Coronary artery (tissue), 2 donors: ENCODE measurements at regions not wholly inside any gene's neighbourhood (a gene's known extent, or its start where the extent isn't known, plus 50 kb on each side); places are given as distances from the start of the nearest gene placed in this dataset.

Source experiments
- DNase-seq: peaks from one replicate; pipeline ENCODE4 v3.0.0-alpha.2; 2017; ENCODE audit warnings: low spot score
- H3K27ac ChIP-seq, 2 donors: fragments of 200-600 bp; sonication (generic); one replicate each; pipeline ENCODE4 v1.5.1; 2016 to 2019
- H3K4me3 ChIP-seq: fragments of 200-600 bp; sonication (generic); 2 replicates; pipeline ENCODE4 v1.5.1; 2016; ENCODE audit warnings: mild to moderate bottlenecking, moderate library complexity
- CTCF ChIP-seq: fragments of 200-600 bp; sonication (generic); IDR thresholded peaks from one replicate; pipeline ENCODE4 v1.5.1; 2019; ENCODE audit warnings: antibody characterized with exemption

DNA sequence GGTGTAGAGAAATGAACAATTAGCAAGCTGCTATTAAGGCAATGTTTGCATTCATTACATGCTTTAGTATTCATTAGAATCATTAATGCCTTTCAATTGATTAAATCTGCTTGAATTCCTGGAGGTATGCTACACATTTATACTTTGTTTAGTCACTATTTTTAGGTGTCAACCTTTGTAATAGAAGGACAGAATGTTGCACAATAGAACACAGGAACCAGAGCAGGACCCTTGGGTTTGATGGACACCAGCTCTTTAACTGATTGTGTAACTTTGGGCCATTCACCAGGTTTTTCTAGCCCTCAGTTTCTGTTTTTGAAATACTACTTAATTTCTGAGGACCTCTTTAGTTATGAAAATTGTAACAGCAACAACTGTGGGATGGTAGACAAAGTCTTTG lies 317.6 kb upstream of the UMPS start:
- no peak overlapping the region for H3K4me3 ChIP-seq
- TF ChIP-seq CTCF: no peak
- H3K27ac ChIP-seq: no peak overlapping the region
- DNase-seq: no peak

DNA sequence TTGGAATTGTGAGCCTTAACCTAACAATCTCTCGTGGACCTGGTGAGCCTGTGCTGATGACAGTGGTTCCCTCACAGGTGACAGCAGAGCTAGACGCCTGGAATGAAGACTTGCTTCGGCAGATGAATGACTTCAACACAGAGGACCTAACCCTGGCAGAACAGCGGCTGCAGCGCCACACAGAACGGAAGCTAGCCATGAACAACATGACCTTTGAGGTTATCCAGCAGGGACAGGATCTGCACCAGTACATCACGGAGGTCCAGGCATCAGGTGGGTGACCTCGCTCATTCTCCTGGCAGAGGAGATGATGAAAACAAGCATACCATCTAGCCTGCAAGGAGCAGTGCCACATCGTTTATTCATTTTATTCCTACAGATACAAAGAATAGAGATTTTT lies 316.9 kb upstream of the UMPS start:
- no peak for DNase-seq
- Histone ChIP-seq H3K27ac (peak overlapping the region in 1 of 2 donors; percentile 12), H3K4me3 (no peak overlapping the region)
- TF ChIP-seq CTCF: no peak

- no peak for TF ChIP-seq CTCF
- Histone ChIP-seq H3K27ac (no peak overlapping the region), H3K4me3 (no peak overlapping the region)
- DNase-seq: no peak
Measured at GRCh38 chr3:124413989-124414598, 316.2 kb upstream of the UMPS start.

DNA sequence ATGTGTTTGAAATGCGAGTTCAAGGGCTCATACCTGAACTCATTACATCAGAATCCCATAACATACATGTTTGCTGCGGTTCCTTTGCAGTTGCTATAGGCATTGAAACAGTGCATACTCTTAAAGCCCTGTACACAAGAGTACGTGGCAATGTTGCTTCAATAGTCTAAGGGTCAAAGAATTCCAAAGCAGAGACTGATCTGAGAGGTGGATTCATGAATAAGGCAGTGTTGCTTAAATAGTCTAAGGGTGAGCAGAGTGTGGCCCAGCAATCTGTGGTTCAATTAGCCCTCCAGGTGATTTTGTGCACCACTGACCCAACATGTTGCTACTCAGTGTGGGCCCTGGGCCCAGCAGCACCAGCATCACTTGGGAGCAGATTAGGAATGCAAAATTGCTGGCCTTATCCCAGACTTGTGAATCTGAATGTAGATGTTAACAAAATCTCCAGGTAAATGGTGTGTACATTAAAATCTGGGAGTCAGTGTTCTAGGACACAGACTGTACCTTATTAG lies 314.7 kb upstream of the UMPS start:
- Histone ChIP-seq H3K27ac (peak overlapping the region in 1 of 2 donors; percentile 58), H3K4me3 (no peak overlapping the region)
- TF ChIP-seq CTCF: no peak
- no peak for DNase-seq

- H3K4me3 ChIP-seq: no peak overlapping the region
- peak overlapping the region; percentile 57 to 61 for H3K27ac ChIP-seq
- DNase-seq: no peak
- no peak for TF ChIP-seq CTCF
Measured at GRCh38 chr3:124419303-124419702, 310.9 kb upstream of the UMPS start.

DNA sequence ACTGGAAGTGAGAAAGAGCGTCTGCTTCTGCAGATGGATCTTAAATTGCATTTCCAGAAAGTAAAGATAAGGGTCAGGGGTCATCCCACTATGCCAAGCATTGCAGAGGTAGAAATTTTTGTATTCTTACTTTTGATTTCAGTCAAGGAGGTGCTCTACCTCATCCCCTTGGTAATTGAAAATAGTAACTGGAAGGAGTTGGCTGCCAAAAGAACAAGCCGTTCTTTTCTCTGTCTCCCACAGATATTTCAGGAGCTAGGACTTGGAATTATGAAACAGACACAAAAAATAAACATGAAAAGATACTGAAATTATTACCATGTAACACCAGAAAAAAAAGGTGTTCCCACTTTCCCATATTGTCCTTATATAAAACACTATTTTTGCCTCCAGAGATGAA lies 309.9 kb upstream of the UMPS start:
- no peak for DNase-seq
- no peak for TF ChIP-seq CTCF
- peak overlapping the region; percentile 59 to 61 for H3K27ac ChIP-seq
- no peak overlapping the region for H3K4me3 ChIP-seq

DNA sequence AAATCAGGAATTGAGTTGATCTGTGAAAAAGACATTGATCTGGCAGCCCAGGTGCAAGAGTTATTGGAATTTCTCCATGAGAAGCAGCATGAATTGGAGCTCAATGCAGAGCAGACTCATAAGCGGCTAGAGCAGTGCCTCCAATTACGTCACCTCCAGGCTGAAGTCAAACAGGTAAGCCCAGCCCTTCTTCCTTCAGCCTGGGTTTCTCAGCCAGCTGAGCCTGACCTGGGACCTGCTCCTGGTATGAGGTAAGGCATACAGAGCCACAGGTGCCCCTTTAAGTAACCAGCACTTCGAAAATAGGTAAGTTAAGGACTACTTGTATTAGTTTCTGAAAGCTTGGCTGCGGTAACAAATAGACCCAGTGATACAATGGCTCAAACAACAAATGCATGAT lies 307.4 kb upstream of the UMPS start:
- TF ChIP-seq CTCF: no peak
- no peak for DNase-seq
- H3K27ac ChIP-seq: no peak overlapping the region

More for the DNA sequence above, 307.4 kb upstream of the UMPS start:
- H3K4me3 ChIP-seq: no peak overlapping the region
